IMR-90 (cell line): ENCODE measurements at regions not wholly inside any gene's neighbourhood (a gene's known extent, or its start where the extent isn't known, plus 50 kb on each side); places are given as distances from the start of the nearest gene placed in this dataset.

Experiments
- ATAC-seq: fragments of 200-7000 bp; cut with Tn5 transposase; 2 replicates; pipeline ENCODE4 v1.9.1; 2020; ENCODE audit warnings: low read depth, mild to moderate bottlenecking, moderate library complexity
- BruUV-seq: library from RNA; stranded (reverse); fragments of 400-500 nt; replicated peaks from 2 replicates; lab custom pipeline; 2021; lab: Mats Ljungman, UMichigan
- CTCF ChIA-PET: fragments of 300-600 bp; formaldehyde crosslinking; extraction: SDS; loops from one replicate; lab custom pipeline; 2021; ENCODE audit warnings: antibody characterized with exemption; lab: Yijun Ruan, JAX
- POLR2A ChIA-PET: fragments of 300-600 bp; sonication (Branson Sonifier 250); formaldehyde crosslinking; loops from one replicate; lab custom pipeline; 2022; ENCODE audit warnings: antibody characterized with exemption; ENCODE audit not compliant: unreplicated experiment; lab: Charles Lee
- DNase-seq: peaks from one replicate; pipeline ENCODE4 v3.0.0; 2013
- H2AFZ ChIP-seq: replicated peaks from 2 replicates; pipeline ENCODE3; 2013; ENCODE audit warnings: low read length, mild to moderate bottlenecking; ENCODE audit not compliant: poor library complexity
- H2AK5ac ChIP-seq: 2 replicates; pipeline ENCODE4 v1.6.1; 2013; ENCODE audit warnings: low read depth, low read length, inconsistent platforms
- H2AK9ac ChIP-seq: replicated peaks from 2 replicates; pipeline ENCODE3; 2013; ENCODE audit warnings: mild to moderate bottlenecking, low read depth, low read length, moderate library complexity; ENCODE audit not compliant: poor library complexity
- H2BK120ac ChIP-seq: 2 replicates; pipeline ENCODE4 v1.6.1; 2013; ENCODE audit warnings: low read depth, low read length, inconsistent platforms
- H2BK15ac ChIP-seq: 3 replicates; pipeline ENCODE4 v1.6.1; 2013; ENCODE audit warnings: low read depth, low read length, inconsistent platforms
- H2BK20ac ChIP-seq: 2 replicates; pipeline ENCODE4 v1.6.1; 2013; ENCODE audit warnings: low read depth, mild to moderate bottlenecking, inconsistent platforms, low read length, moderate library complexity
- H2BK5ac ChIP-seq: 2 replicates; pipeline ENCODE4 v1.6.1; 2013; ENCODE audit warnings: mild to moderate bottlenecking, low read depth, low read length, inconsistent platforms; ENCODE audit not compliant: poor library complexity, severe bottlenecking
- H3K14ac ChIP-seq: replicated peaks from 2 replicates; pipeline ENCODE4 v1.6.1; 2013; ENCODE audit warnings: low read depth, low read length, inconsistent platforms
- H3K18ac ChIP-seq: 2 replicates; pipeline ENCODE4 v1.6.1; 2013; ENCODE audit warnings: low read depth, low read length, control low read depth
- H3K23ac ChIP-seq: 2 replicates; pipeline ENCODE4 v1.6.1; 2013; ENCODE audit warnings: low read depth, low read length, inconsistent platforms
- H3K27ac ChIP-seq: 2 replicates; pipeline ENCODE4 v1.5.1; 2013; ENCODE audit warnings: mild to moderate bottlenecking, control low read depth, low read length; ENCODE audit not compliant: insufficient read depth
- H3K27me3 ChIP-seq: 2 replicates; pipeline ENCODE4 v1.6.1; 2013; ENCODE audit warnings: low read length; ENCODE audit not compliant: control insufficient read depth, insufficient read depth
- H3K36me3 ChIP-seq: 2 replicates; pipeline ENCODE4 v1.6.1; 2013; ENCODE audit warnings: low read length, mixed read lengths; ENCODE audit not compliant: control insufficient read depth, insufficient read depth
- H3K4ac ChIP-seq: 2 replicates; pipeline ENCODE4 v1.6.1; 2013; ENCODE audit warnings: low read depth, low read length, inconsistent platforms
- H3K4me1 ChIP-seq: 2 replicates; pipeline ENCODE4 v1.6.1; 2013; ENCODE audit warnings: low read length, mixed read lengths; ENCODE audit not compliant: control insufficient read depth, insufficient read depth
- H3K4me2 ChIP-seq: 2 replicates; pipeline ENCODE4 v1.6.1; 2013; ENCODE audit warnings: low read depth, mild to moderate bottlenecking, control low read depth, low read length, moderate library complexity
- H3K4me3 ChIP-seq: 2 replicates; pipeline ENCODE4 v1.5.1; 2013; ENCODE audit warnings: low read depth, mild to moderate bottlenecking, control low read depth, low read length, moderate library complexity; ENCODE audit not compliant: insufficient read depth
- H3K56ac ChIP-seq: 2 replicates; pipeline ENCODE4 v1.6.1; 2013; ENCODE audit warnings: low read length, inconsistent platforms; ENCODE audit not compliant: insufficient read depth; ENCODE audit errors: extremely low read depth
- H3K79me1 ChIP-seq, 2 experiments: 2 replicates each; pipeline ENCODE4 v1.6.1; 2013; ENCODE audit warnings: low read length in 2 of 2, inconsistent platforms in 1 of 2, low read depth in 1 of 2
- H3K9ac ChIP-seq: 2 replicates; pipeline ENCODE4 v1.6.1; 2013; ENCODE audit warnings: low read depth, low read length, control low read depth
- H3K9me1 ChIP-seq: 2 replicates; pipeline ENCODE4 v1.6.1; 2013; ENCODE audit warnings: low read length, inconsistent platforms; ENCODE audit not compliant: insufficient read depth
- H3K9me3 ChIP-seq: 2 replicates; pipeline ENCODE4 v1.6.1; 2013; ENCODE audit warnings: low read length; ENCODE audit not compliant: control insufficient read depth, insufficient read depth
- H4K20me1 ChIP-seq: 2 replicates; pipeline ENCODE4 v1.6.1; 2013; ENCODE audit warnings: low read length, inconsistent platforms; ENCODE audit not compliant: insufficient read depth
- H4K5ac ChIP-seq: 2 replicates; pipeline ENCODE4 v1.6.1; 2013; ENCODE audit warnings: mild to moderate bottlenecking, low read depth, low read length, control low read depth
- H4K8ac ChIP-seq, 2 experiments: 2 replicates each; pipeline ENCODE4 v1.6.1; 2013; ENCODE audit warnings: low read depth in 2 of 2, low read length in 2 of 2, control low read depth in 1 of 2, inconsistent platforms in 1 of 2
- H4K91ac ChIP-seq: 2 replicates; pipeline ENCODE4 v1.6.1; 2013; ENCODE audit warnings: low read depth, low read length, inconsistent platforms; ENCODE audit not compliant: insufficient read depth
- BHLHE40 ChIP-seq: fragments of 150-350 bp; IDR thresholded peaks from 2 replicates; pipeline ENCODE4 v1.6.1; 2016; ENCODE audit warnings: mild to moderate bottlenecking, low read depth, low read length
- CEBPB ChIP-seq: IDR thresholded peaks from 2 replicates; pipeline ENCODE4 v1.6.1; 2012; ENCODE audit warnings: low read depth, low read length, improper control_type of control experiment
- CTCF ChIP-seq: conservative IDR thresholded peaks from 2 replicates; pipeline ENCODE4 v1.5.1; 2012; ENCODE audit warnings: mild to moderate bottlenecking, low read depth, low read length, improper control_type of control experiment
- FOS ChIP-seq: fragments of 150-350 bp; IDR thresholded peaks from 2 replicates; pipeline ENCODE4 v1.6.1; 2016; ENCODE audit warnings: low read depth, low read length
- MAZ ChIP-seq: IDR thresholded peaks from 2 replicates; pipeline ENCODE4 v1.6.1; 2012; ENCODE audit warnings: low read depth, mild to moderate bottlenecking, low read length, improper control_type of control experiment, moderate library complexity, borderline replicate concordance
- NFE2L2 ChIP-seq: fragments of 150-350 bp; IDR thresholded peaks from 2 replicates; pipeline ENCODE4 v1.6.1; 2016; ENCODE audit warnings: low read depth, mild to moderate bottlenecking, low read length
- POLR2A ChIP-seq: IDR thresholded peaks from 2 replicates; pipeline ENCODE4 v1.6.1; 2012; ENCODE audit warnings: mild to moderate bottlenecking, low read depth, low read length
- RAD21 ChIP-seq: IDR thresholded peaks from 2 replicates; pipeline ENCODE4 v1.6.1; 2012; ENCODE audit warnings: low read length, improper control_type of control experiment
- RFX5 ChIP-seq: IDR thresholded peaks from 2 replicates; pipeline ENCODE4 v1.8.0; 2012; ENCODE audit warnings: low read depth, mild to moderate bottlenecking, low read length, moderate library complexity
- WGBS, 2 experiments: methylation state at CpG; one replicate each; pipeline versions ENCODE4 v1.1.5 to v1.1.7; 2013; ENCODE audit warnings: missing lambda C conversion rate in 2 of 2; ENCODE audit not compliant: insufficient read length in 1 of 2; ENCODE audit errors: extremely low coverage in 2 of 2; 5-methylcytosine and 5-hydroxymethylcytosine counted together
- dilution Hi-C: fragments of 300-500 bp; cut with HindIII; formaldehyde crosslinking; loops from one replicate; pipeline ENCODE4 v1.14.3; 2018; ENCODE audit warnings: low sequenced_read_pairs; ENCODE audit not compliant: unreplicated experiment
- in situ Hi-C: fragments of 300-500 bp; cut with MboI; formaldehyde crosslinking; loops from 3 replicates; pipeline ENCODE4 v1.14.3; 2019; ENCODE audit warnings: low sequenced_read_pairs, inconsistent platforms, mixed read lengths
- intact Hi-C: fragments of 100-400 bp; cut with micrococcal nuclease; formaldehyde crosslinking; loops from 2 replicates; pipeline ENCODE4 v1.10.0; 2022

GRCh38 chr11:27909386-27909785 lies 198.6 kb downstream of the KIF18A start:
- intact Hi-C loops: no loop called here
- Histone ChIP-seq H3K23ac (peak overlapping the region; percentile 11; the same call in 1 of the 2 replicates), H3K4ac (peak overlapping the region; percentile 76), H3K36me3 (no peaks in the 10 kb centered on the region), H3K4me1 (peaks cover 14% of the 10 kb centered on the region), H3K4me2 (no peak overlapping the region), H2AFZ (no peak overlapping the region), H2BK120ac (peak overlapping the region; percentile 71), H4K20me1 (no peaks in the 10 kb centered on the region), H4K5ac (no peak overlapping the region; the same call in 1 of the 2 replicates), H3K14ac (peak overlapping the region; percentile 76), H4K8ac (peak overlapping the region in 1 of 2 experiments; percentile 39; a peak in 1 of 4 replicates), H3K27me3 (no peaks in the 10 kb centered on the region), H3K9me3 (no peaks in the 10 kb centered on the region), H3K9me1 (peaks cover 9% of the 10 kb centered on the region), H3K18ac (peak overlapping the region; percentile 37; the same call in 1 of the 2 replicates), H3K4me3 (no peak overlapping the region), H3K56ac (no peak overlapping the region), H2AK9ac (no peak overlapping the region), H2BK15ac (peak overlapping the region; percentile 73; the same call in 2 of the 3 replicates), H4K91ac (peak overlapping the region; percentile 38; the same call in 1 of the 2 replicates), H2BK20ac (peak overlapping the region; percentile 31), H2BK5ac (no peak overlapping the region), H2AK5ac (peak overlapping the region; percentile 31), H3K9ac (no peak overlapping the region), H3K79me1 (no peaks in the 10 kb centered on the region), H3K27ac (no peak overlapping the region)
- POLR2A ChIA-PET: no interaction called here
- dilution Hi-C loops: no loop called here
- WGBS, 2 experiments: no CpG with 5 or more reads among the region's 2 CpGs
- TF ChIP-seq BHLHE40: no peak
- no peak for TF ChIP-seq POLR2A
- no peak for TF ChIP-seq NFE2L2
- TF ChIP-seq CEBPB: no peak
- TF ChIP-seq RFX5: no peak
- no peak for TF ChIP-seq FOS
- TF ChIP-seq RAD21: no peak
- no peak for TF ChIP-seq MAZ
- no peak for TF ChIP-seq CTCF
- no TSS peak for BruUV-seq
- CTCF ChIA-PET: interaction anchor here (0.6 kb wide), 1 partner anchor 58 kb away, joined by 3 read pairs; no protein-coding TSS in a partner anchor
- ATAC-seq: no peak
- in situ Hi-C loops: no loop called here
- no peak for DNase-seq
